Thyroid gland (tissue), 4 donors: ENCODE measurements at regions not wholly inside any gene's neighbourhood (a gene's known extent, or its start where the extent isn't known, plus 50 kb on each side); places are given as distances from the start of the nearest gene placed in this dataset.

Experiments used
- DNase-seq, 2 donors: peaks; one replicate each; pipeline ENCODE4 v3.0.0-alpha.2; 2019
- H3K27ac ChIP-seq, 3 donors: fragments of 200-600 bp; sonication (generic); 1 replicate in 2 of 3; 2 replicates in 1 of 3; pipeline ENCODE4 v1.5.1; 2016 to 2019; ENCODE audit warnings: mild to moderate bottlenecking in 1 of 3, moderate library complexity in 1 of 3
- H3K27me3 ChIP-seq: fragments of 200-600 bp; sonication (generic); one replicate; pipeline ENCODE4 v1.5.1; 2019
- H3K36me3 ChIP-seq, 2 donors: fragments of 200-600 bp; sonication (generic); one replicate each; pipeline ENCODE4 v1.5.1; 2016 to 2019
- H3K4me1 ChIP-seq, 2 donors: fragments of 200-600 bp; sonication (generic); one replicate each; pipeline ENCODE4 v1.5.1; 2017 to 2019
- H3K4me3 ChIP-seq, 3 donors: fragments of 200-600 bp; sonication (generic); replicated peaks in 1 of 3; 1 replicate in 2 of 3; 2 replicates in 1 of 3; pipeline ENCODE4 v1.5.1; 2016; ENCODE audit warnings: mild to moderate bottlenecking in 1 of 3
- H3K9me3 ChIP-seq: fragments of 200-600 bp; sonication (generic); one replicate; pipeline ENCODE4 v1.5.1; 2017
- POLR2A ChIP-seq, 2 donors: fragments of 450-650 bp; IDR thresholded peaks; one replicate each; pipeline ENCODE4 v1.6.1; 2017; ENCODE audit warnings: antibody characterized with exemption in 2 of 2, mild to moderate bottlenecking in 2 of 2, moderate library complexity in 1 of 2
- WGBS, 2 donors: methylation state at CpG; one replicate each; pipeline ENCODE4 v1.1.5; 2017; 5-methylcytosine and 5-hydroxymethylcytosine counted together
- intact Hi-C: fragments of 100-400 bp; cut with DNase I; formaldehyde crosslinking; loops from one replicate; pipeline ENCODE4 v1.15.1; 2023
- TF ChIP-seq, protein P1 (sequence below), 6 experiments: fragments of 200-600 bp in 3 of 6; fragments of 450-650 bp in 3 of 6; sonication (generic) in 3 of 6; IDR thresholded peaks; one replicate each; pipeline ENCODE4 v1.5.1; 2016 to 2019; ENCODE audit warnings: antibody characterized with exemption in 6 of 6, mild to moderate bottlenecking in 2 of 6, inconsistent platforms in 1 of 6, moderate library complexity in 1 of 6

DNA sequence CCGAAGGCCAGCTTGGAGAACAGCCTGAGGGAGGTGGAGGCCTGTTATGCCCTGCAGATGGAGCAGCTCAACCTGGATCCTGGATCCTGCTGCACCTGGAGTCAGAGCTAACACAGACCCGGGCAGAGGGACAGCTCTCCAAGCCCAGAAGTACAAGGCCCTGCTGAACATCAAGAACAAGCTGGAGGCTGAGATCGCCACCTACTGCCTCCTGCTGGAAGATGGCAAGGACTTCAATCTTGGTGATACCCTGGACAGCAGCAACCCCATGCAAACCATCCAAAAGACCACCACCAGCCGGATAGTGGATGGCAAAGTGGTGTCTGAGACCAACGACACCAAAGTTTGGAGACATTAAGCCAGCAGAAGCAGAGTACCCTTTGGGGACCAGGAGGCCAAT lies 223.5 kb upstream of the ID4 start:
- Histone ChIP-seq H3K27me3 (no peaks in the 10 kb centered on the region), H3K36me3 (no peaks in the 10 kb centered on the region), H3K4me3 (no peak overlapping the region), H3K9me3 (no peaks in the 10 kb centered on the region), H3K27ac (no peak overlapping the region), H3K4me1 (no peaks in the 10 kb centered on the region)
- TF ChIP-seq, protein P1, sequence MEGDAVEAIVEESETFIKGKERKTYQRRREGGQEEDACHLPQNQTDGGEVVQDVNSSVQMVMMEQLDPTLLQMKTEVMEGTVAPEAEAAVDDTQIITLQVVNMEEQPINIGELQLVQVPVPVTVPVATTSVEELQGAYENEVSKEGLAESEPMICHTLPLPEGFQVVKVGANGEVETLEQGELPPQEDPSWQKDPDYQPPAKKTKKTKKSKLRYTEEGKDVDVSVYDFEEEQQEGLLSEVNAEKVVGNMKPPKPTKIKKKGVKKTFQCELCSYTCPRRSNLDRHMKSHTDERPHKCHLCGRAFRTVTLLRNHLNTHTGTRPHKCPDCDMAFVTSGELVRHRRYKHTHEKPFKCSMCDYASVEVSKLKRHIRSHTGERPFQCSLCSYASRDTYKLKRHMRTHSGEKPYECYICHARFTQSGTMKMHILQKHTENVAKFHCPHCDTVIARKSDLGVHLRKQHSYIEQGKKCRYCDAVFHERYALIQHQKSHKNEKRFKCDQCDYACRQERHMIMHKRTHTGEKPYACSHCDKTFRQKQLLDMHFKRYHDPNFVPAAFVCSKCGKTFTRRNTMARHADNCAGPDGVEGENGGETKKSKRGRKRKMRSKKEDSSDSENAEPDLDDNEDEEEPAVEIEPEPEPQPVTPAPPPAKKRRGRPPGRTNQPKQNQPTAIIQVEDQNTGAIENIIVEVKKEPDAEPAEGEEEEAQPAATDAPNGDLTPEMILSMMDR (IDR thresholded peaks at IDR 0.05) = no peak
- TF ChIP-seq POLR2A (IDR thresholded peaks at IDR 0.05) = no peak
- WGBS, 2 donors = 87% methylated on average over 3 to 5 of the region's 5 CpGs
- no peak for DNase-seq
- intact Hi-C loops = no loop called here

- no peak for TF ChIP-seq POLR2A (IDR thresholded peaks at IDR 0.05)
- TF ChIP-seq, protein P1 (IDR thresholded peaks at IDR 0.05) = no peak
- Histone ChIP-seq H3K9me3 (no peaks in the 10 kb centered on the region), H3K4me3 (no peak overlapping the region), H3K36me3 (no peaks in the 10 kb centered on the region), H3K4me1 (no peaks in the 10 kb centered on the region), H3K27ac (no peak overlapping the region), H3K27me3 (no peaks in the 10 kb centered on the region)
- intact Hi-C loops = no loop called here
- DNase-seq = no peak
Measured at GRCh38 chr6:19616022-19616421, 221.1 kb upstream of the ID4 start.

DNA sequence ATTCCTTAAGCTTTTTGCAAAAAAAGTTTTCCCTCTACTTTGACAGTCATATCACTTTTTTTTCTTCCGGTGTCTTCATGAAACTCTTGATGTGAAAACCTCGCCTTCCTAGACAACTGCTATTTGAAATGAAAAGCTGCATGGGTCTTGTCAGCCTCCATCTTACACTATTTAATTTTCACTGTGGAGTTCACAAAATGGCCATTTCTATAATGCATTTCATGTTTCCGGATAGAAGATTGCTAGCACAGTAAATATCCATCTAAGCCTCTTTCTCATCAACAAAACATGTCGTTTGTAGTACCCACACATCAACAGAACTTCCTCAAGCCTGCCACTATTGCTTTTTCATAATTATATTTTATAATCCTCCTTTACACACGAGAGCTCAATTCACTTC lies 204.9 kb upstream of the ID4 start:
- intact Hi-C loops = no loop called here
- H3K4me3 ChIP-seq = no peak overlapping the region
- H3K36me3 ChIP-seq = no peaks in the 10 kb centered on the region
- H3K27me3 ChIP-seq = no peaks in the 10 kb centered on the region
- no peaks in the 10 kb centered on the region for H3K9me3 ChIP-seq
- WGBS, 2 donors = 84 to 88% methylated on average over 5 of the region's 5 CpGs
- no peak overlapping the region for H3K27ac ChIP-seq
- TF ChIP-seq, protein P1 (IDR thresholded peaks at IDR 0.05) = no peak
- TF ChIP-seq POLR2A (IDR thresholded peaks at IDR 0.05) = no peak
- DNase-seq = no peak
- no peaks in the 10 kb centered on the region for H3K4me1 ChIP-seq

GRCh38 chr6:19632786-19633185 lies 204.4 kb upstream of the ID4 start:
- Histone ChIP-seq H3K27me3 (no peaks in the 10 kb centered on the region), H3K36me3 (no peaks in the 10 kb centered on the region), H3K27ac (no peak overlapping the region), H3K4me1 (no peaks in the 10 kb centered on the region), H3K9me3 (no peaks in the 10 kb centered on the region), H3K4me3 (no peak overlapping the region)
- no peak for DNase-seq
- TF ChIP-seq, protein P1 (IDR thresholded peaks at IDR 0.05) = no peak
- TF ChIP-seq POLR2A (IDR thresholded peaks at IDR 0.05) = no peak
- intact Hi-C loops = no loop called here
- 82 to 92% methylated on average over 3 of the region's 3 CpGs for WGBS, 2 donors

- H3K9me3 ChIP-seq = no peaks in the 10 kb centered on the region
- TF ChIP-seq, protein P1 (IDR thresholded peaks at IDR 0.05) = no peak
- no peak for TF ChIP-seq POLR2A (IDR thresholded peaks at IDR 0.05)
- H3K4me1 ChIP-seq = no peaks in the 10 kb centered on the region
- H3K4me3 ChIP-seq = no peak overlapping the region
- H3K27ac ChIP-seq = no peak overlapping the region
- H3K27me3 ChIP-seq = no peaks in the 10 kb centered on the region
- no peaks in the 10 kb centered on the region for H3K36me3 ChIP-seq
- no peak for DNase-seq
- intact Hi-C loops = no loop called here
- WGBS, 2 donors = 99 to 100% methylated on average over 2 of the region's 2 CpGs
Measured at GRCh38 chr6:19635728-19636127, 201.4 kb upstream of the ID4 start.
